IMR-90 (cell line): ENCODE measurements at regions not wholly inside any gene's neighbourhood (a gene's known extent, or its start where the extent isn't known, plus 50 kb on each side); places are given as distances from the start of the nearest gene placed in this dataset.

Source experiments
- ATAC-seq: fragments of 200-7000 bp; cut with Tn5 transposase; 2 replicates; pipeline ENCODE4 v1.9.1; 2020; ENCODE audit warnings: low read depth, mild to moderate bottlenecking, moderate library complexity
- BruUV-seq: library from RNA; stranded (reverse); fragments of 400-500 nt; replicated peaks from 2 replicates; lab custom pipeline; 2021; lab: Mats Ljungman, UMichigan
- CTCF ChIA-PET: fragments of 300-600 bp; formaldehyde crosslinking; extraction: SDS; loops from one replicate; lab custom pipeline; 2021; ENCODE audit warnings: antibody characterized with exemption; lab: Yijun Ruan, JAX
- POLR2A ChIA-PET: fragments of 300-600 bp; sonication (Branson Sonifier 250); formaldehyde crosslinking; loops from one replicate; lab custom pipeline; 2022; ENCODE audit warnings: antibody characterized with exemption; ENCODE audit not compliant: unreplicated experiment; lab: Charles Lee
- DNase-seq: peaks from one replicate; pipeline ENCODE4 v3.0.0; 2013
- H2AFZ ChIP-seq: replicated peaks from 2 replicates; pipeline ENCODE3; 2013; ENCODE audit warnings: low read length, mild to moderate bottlenecking; ENCODE audit not compliant: poor library complexity
- H2AK5ac ChIP-seq: 2 replicates; pipeline ENCODE4 v1.6.1; 2013; ENCODE audit warnings: low read depth, low read length, inconsistent platforms
- H2AK9ac ChIP-seq: replicated peaks from 2 replicates; pipeline ENCODE3; 2013; ENCODE audit warnings: mild to moderate bottlenecking, low read depth, low read length, moderate library complexity; ENCODE audit not compliant: poor library complexity
- H2BK120ac ChIP-seq: 2 replicates; pipeline ENCODE4 v1.6.1; 2013; ENCODE audit warnings: low read depth, low read length, inconsistent platforms
- H2BK15ac ChIP-seq: 3 replicates; pipeline ENCODE4 v1.6.1; 2013; ENCODE audit warnings: low read depth, low read length, inconsistent platforms
- H2BK20ac ChIP-seq: 2 replicates; pipeline ENCODE4 v1.6.1; 2013; ENCODE audit warnings: low read depth, mild to moderate bottlenecking, inconsistent platforms, low read length, moderate library complexity
- H2BK5ac ChIP-seq: 2 replicates; pipeline ENCODE4 v1.6.1; 2013; ENCODE audit warnings: mild to moderate bottlenecking, low read depth, low read length, inconsistent platforms; ENCODE audit not compliant: poor library complexity, severe bottlenecking
- H3K14ac ChIP-seq: replicated peaks from 2 replicates; pipeline ENCODE4 v1.6.1; 2013; ENCODE audit warnings: low read depth, low read length, inconsistent platforms
- H3K18ac ChIP-seq: 2 replicates; pipeline ENCODE4 v1.6.1; 2013; ENCODE audit warnings: low read depth, low read length, control low read depth
- H3K23ac ChIP-seq: 2 replicates; pipeline ENCODE4 v1.6.1; 2013; ENCODE audit warnings: low read depth, low read length, inconsistent platforms
- H3K27ac ChIP-seq: 2 replicates; pipeline ENCODE4 v1.5.1; 2013; ENCODE audit warnings: mild to moderate bottlenecking, control low read depth, low read length; ENCODE audit not compliant: insufficient read depth
- H3K27me3 ChIP-seq: 2 replicates; pipeline ENCODE4 v1.6.1; 2013; ENCODE audit warnings: low read length; ENCODE audit not compliant: control insufficient read depth, insufficient read depth
- H3K36me3 ChIP-seq: 2 replicates; pipeline ENCODE4 v1.6.1; 2013; ENCODE audit warnings: low read length, mixed read lengths; ENCODE audit not compliant: control insufficient read depth, insufficient read depth
- H3K4ac ChIP-seq: 2 replicates; pipeline ENCODE4 v1.6.1; 2013; ENCODE audit warnings: low read depth, low read length, inconsistent platforms
- H3K4me1 ChIP-seq: 2 replicates; pipeline ENCODE4 v1.6.1; 2013; ENCODE audit warnings: low read length, mixed read lengths; ENCODE audit not compliant: control insufficient read depth, insufficient read depth
- H3K4me2 ChIP-seq: 2 replicates; pipeline ENCODE4 v1.6.1; 2013; ENCODE audit warnings: low read depth, mild to moderate bottlenecking, control low read depth, low read length, moderate library complexity
- H3K4me3 ChIP-seq: 2 replicates; pipeline ENCODE4 v1.5.1; 2013; ENCODE audit warnings: low read depth, mild to moderate bottlenecking, control low read depth, low read length, moderate library complexity; ENCODE audit not compliant: insufficient read depth
- H3K56ac ChIP-seq: 2 replicates; pipeline ENCODE4 v1.6.1; 2013; ENCODE audit warnings: low read length, inconsistent platforms; ENCODE audit not compliant: insufficient read depth; ENCODE audit errors: extremely low read depth
- H3K79me1 ChIP-seq, 2 experiments: 2 replicates each; pipeline ENCODE4 v1.6.1; 2013; ENCODE audit warnings: low read length in 2 of 2, inconsistent platforms in 1 of 2, low read depth in 1 of 2
- H3K9ac ChIP-seq: 2 replicates; pipeline ENCODE4 v1.6.1; 2013; ENCODE audit warnings: low read depth, low read length, control low read depth
- H3K9me1 ChIP-seq: 2 replicates; pipeline ENCODE4 v1.6.1; 2013; ENCODE audit warnings: low read length, inconsistent platforms; ENCODE audit not compliant: insufficient read depth
- H3K9me3 ChIP-seq: 2 replicates; pipeline ENCODE4 v1.6.1; 2013; ENCODE audit warnings: low read length; ENCODE audit not compliant: control insufficient read depth, insufficient read depth
- H4K20me1 ChIP-seq: 2 replicates; pipeline ENCODE4 v1.6.1; 2013; ENCODE audit warnings: low read length, inconsistent platforms; ENCODE audit not compliant: insufficient read depth
- H4K5ac ChIP-seq: 2 replicates; pipeline ENCODE4 v1.6.1; 2013; ENCODE audit warnings: mild to moderate bottlenecking, low read depth, low read length, control low read depth
- H4K8ac ChIP-seq, 2 experiments: 2 replicates each; pipeline ENCODE4 v1.6.1; 2013; ENCODE audit warnings: low read depth in 2 of 2, low read length in 2 of 2, control low read depth in 1 of 2, inconsistent platforms in 1 of 2
- H4K91ac ChIP-seq: 2 replicates; pipeline ENCODE4 v1.6.1; 2013; ENCODE audit warnings: low read depth, low read length, inconsistent platforms; ENCODE audit not compliant: insufficient read depth
- CEBPB ChIP-seq: IDR thresholded peaks from 2 replicates; pipeline ENCODE4 v1.6.1; 2012; ENCODE audit warnings: low read depth, low read length, improper control_type of control experiment
- MAZ ChIP-seq: IDR thresholded peaks from 2 replicates; pipeline ENCODE4 v1.6.1; 2012; ENCODE audit warnings: low read depth, mild to moderate bottlenecking, low read length, improper control_type of control experiment, moderate library complexity, borderline replicate concordance
- USF2 ChIP-seq: fragments of 150-350 bp; IDR thresholded peaks from 2 replicates; pipeline ENCODE4 v1.6.1; 2017; ENCODE audit warnings: mild to moderate bottlenecking, antibody characterized with exemption, low read length, low read depth
- dilution Hi-C: fragments of 300-500 bp; cut with HindIII; formaldehyde crosslinking; loops from one replicate; pipeline ENCODE4 v1.14.3; 2018; ENCODE audit warnings: low sequenced_read_pairs; ENCODE audit not compliant: unreplicated experiment
- in situ Hi-C: fragments of 300-500 bp; cut with MboI; formaldehyde crosslinking; loops from 3 replicates; pipeline ENCODE4 v1.14.3; 2019; ENCODE audit warnings: low sequenced_read_pairs, inconsistent platforms, mixed read lengths
- intact Hi-C: fragments of 100-400 bp; cut with micrococcal nuclease; formaldehyde crosslinking; loops from 2 replicates; pipeline ENCODE4 v1.10.0; 2022

DNA sequence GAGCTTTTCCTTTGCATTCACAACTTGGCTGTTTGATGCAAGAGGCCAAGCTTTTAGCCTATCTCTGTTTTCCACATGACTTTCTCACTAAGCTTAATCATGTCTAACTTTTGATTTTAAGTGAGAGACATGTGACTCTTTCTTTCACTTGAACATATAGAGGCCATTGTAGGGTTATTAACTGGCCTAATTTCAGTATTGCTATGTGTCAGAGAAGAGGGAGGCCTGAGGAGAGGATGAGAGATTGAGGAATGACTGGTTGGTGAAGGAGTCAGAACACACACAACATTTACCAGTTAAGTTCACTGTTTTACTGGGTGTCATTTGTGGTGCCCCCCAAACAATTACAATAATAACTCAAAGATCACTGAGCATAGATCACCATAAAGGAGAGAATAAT, 193.5 kb downstream of the CYYR1 start:
- Histone ChIP-seq H3K4me3 (no peak overlapping the region), H3K18ac (no peak overlapping the region), H3K79me1 (no peaks in the 10 kb centered on the region), H3K56ac (no peak overlapping the region), H3K23ac (no peak overlapping the region), H3K9me1 (no peaks in the 10 kb centered on the region), H3K4me2 (no peak overlapping the region), H4K8ac (no peak overlapping the region), H3K36me3 (no peaks in the 10 kb centered on the region), H2AK9ac (no peak overlapping the region), H2BK15ac (no peak overlapping the region), H3K9ac (no peak overlapping the region), H2BK120ac (no peak overlapping the region), H2BK20ac (no peak overlapping the region), H4K5ac (no peak overlapping the region), H3K27me3 (no peaks in the 10 kb centered on the region), H3K14ac (no peak overlapping the region), H3K9me3 (no peaks in the 10 kb centered on the region), H4K20me1 (no peaks in the 10 kb centered on the region), H3K4ac (no peak overlapping the region), H4K91ac (no peak overlapping the region), H2AFZ (no peak overlapping the region), H2BK5ac (no peak overlapping the region), H3K4me1 (no peaks in the 10 kb centered on the region), H2AK5ac (no peak overlapping the region), H3K27ac (no peak overlapping the region)
- ChIA-PET CTCF (interaction anchor here (0.6 kb wide), 1 partner anchor 50 kb away, joined by 3 read pairs; no protein-coding TSS in a partner anchor), POLR2A (no interaction called here)
- no TSS peak for BruUV-seq
- dilution Hi-C loops: no loop called here
- in situ Hi-C loops: no loop called here
- intact Hi-C loops: no loop called here
- TF ChIP-seq CEBPB (no peak), USF2 (no peak), MAZ (no peak)
- no peak for ATAC-seq
- DNase-seq: no peak
